Hippocampal formation (tissue), 2 donors: ENCODE measurements at regions not wholly inside any gene's neighbourhood (a gene's known extent, or its start where the extent isn't known, plus 50 kb on each side); places are given as distances from the start of the nearest gene placed in this dataset.
"Not testable (repeated sequence)": the region's sequence is repeated elsewhere in the genome, so short reads cannot be mapped to it uniquely, and the experiment has no call there.

Source experiments
- DNase-seq, 2 donors: peaks; one replicate each; lab custom pipeline; 2025; lab: John Stamatoyannopoulos, UW

- no peak for DNase-seq
Observed at GRCh38 chr11:116044941-116045340, 540.7 kb upstream of the CADM1 start.

- DNase-seq: no peak
Observed at GRCh38 chr11:116044520-116044919, 540.3 kb upstream of the CADM1 start.

- DNase-seq: no peak
Observed at GRCh38 chr11:116043857-116044256, 539.6 kb upstream of the CADM1 start.

GRCh38 chr11:116043059-116043458 lies 538.8 kb upstream of the CADM1 start:
- not testable (repeated sequence) for DNase-seq

- DNase-seq: no peak
Observed at GRCh38 chr11:116042146-116042545, 537.9 kb upstream of the CADM1 start.

GRCh38 chr11:116037861-116038260 lies 533.6 kb upstream of the CADM1 start:
- DNase-seq: no peak

- DNase-seq: no peak
Observed at GRCh38 chr11:116035977-116036376, 531.8 kb upstream of the CADM1 start.

GRCh38 chr11:116033931-116034553 lies 529.8 kb upstream of the CADM1 start:
- no peak for DNase-seq

GRCh38 chr11:116030697-116031331 lies 526.6 kb upstream of the CADM1 start:
- DNase-seq: no peak

GRCh38 chr11:116028506-116028905 lies 524.3 kb upstream of the CADM1 start:
- not testable (repeated sequence) for DNase-seq

- no peak for DNase-seq
Observed at GRCh38 chr11:115999437-115999836, 495.2 kb upstream of the CADM1 start.

GRCh38 chr11:115996808-115997188 lies 492.6 kb upstream of the CADM1 start:
- no peak for DNase-seq

- no peak for DNase-seq
Observed at GRCh38 chr11:115996125-115996807, 492.1 kb upstream of the CADM1 start.

- no peak for DNase-seq
Observed at GRCh38 chr11:115993590-115993989, 489.4 kb upstream of the CADM1 start.

GRCh38 chr11:115990004-115990447 lies 485.8 kb upstream of the CADM1 start:
- no peak for DNase-seq

GRCh38 chr11:115985896-115986295 lies 481.7 kb upstream of the CADM1 start:
- no peak for DNase-seq

- no peak for DNase-seq
Observed at GRCh38 chr11:115984228-115984627, 480.0 kb upstream of the CADM1 start.

- DNase-seq: no peak
Observed at GRCh38 chr11:115982666-115983065, 478.5 kb upstream of the CADM1 start.

- DNase-seq: no peak
Observed at GRCh38 chr11:115981814-115982471, 477.7 kb upstream of the CADM1 start.

GRCh38 chr11:115981104-115981481 lies 476.9 kb upstream of the CADM1 start:
- DNase-seq: no peak

GRCh38 chr11:115980337-115981103 lies 476.3 kb upstream of the CADM1 start:
- DNase-seq: no peak

GRCh38 chr11:115974703-115975102 lies 470.5 kb upstream of the CADM1 start:
- DNase-seq: no peak
